Activated T-helper 17 cell treated with anti-CD3 and anti-CD28 coated beads, Interleukin-2, amount 50 U/mL, for 72 hours (primary cell): ENCODE measurements at regions not wholly inside any gene's neighbourhood (a gene's known extent, or its start where the extent isn't known, plus 50 kb on each side); places are given as distances from the start of the nearest gene placed in this dataset.

Experiments
- ATAC-seq: fragments of 150-1000 bp; cut with Tn5 transposase; replicated peaks from 2 replicates; pipeline ENCODE4 v1.10.0; 2021; ENCODE audit warnings: mild to moderate bottlenecking, moderate library complexity
- H3K27ac Mint-ChIP-seq: one replicate; pipeline ENCODE4 v1.8.0; 2022; ENCODE audit warnings: mixed read lengths
- H3K27me3 Mint-ChIP-seq: one replicate; pipeline ENCODE4 v1.8.0; 2022; ENCODE audit warnings: mixed read lengths
- H3K36me3 Mint-ChIP-seq: one replicate; pipeline ENCODE4 v1.8.0; 2022; ENCODE audit warnings: low read depth, mild to moderate bottlenecking, mixed read lengths
- H3K4me1 Mint-ChIP-seq: one replicate; pipeline ENCODE4 v1.8.0; 2022; ENCODE audit warnings: mixed read lengths
- H3K4me3 Mint-ChIP-seq: one replicate; pipeline ENCODE4 v1.8.0; 2022; ENCODE audit warnings: mild to moderate bottlenecking, mixed read lengths
- H3K9me3 Mint-ChIP-seq: one replicate; pipeline ENCODE4 v1.8.0; 2022; ENCODE audit warnings: mixed read lengths

- Mint-ChIP-seq H3K27me3 (no peaks in the 10 kb centered on the region), H3K36me3 (no peaks in the 10 kb centered on the region), H3K27ac (no peak overlapping the region), H3K4me3 (no peak overlapping the region), H3K9me3 (peaks cover under 1% of the 10 kb centered on the region), H3K4me1 (no peaks in the 10 kb centered on the region)
- ATAC-seq = no peak
Observed at GRCh38 chr3:6078436-6078835, 782.5 kb upstream of the GRM7 start.

- Mint-ChIP-seq H3K36me3 (no peaks in the 10 kb centered on the region), H3K27me3 (no peaks in the 10 kb centered on the region), H3K4me1 (no peaks in the 10 kb centered on the region), H3K4me3 (no peak overlapping the region), H3K9me3 (peaks cover 3% of the 10 kb centered on the region), H3K27ac (no peak overlapping the region)
- ATAC-seq = no peak
Observed at GRCh38 chr3:6079011-6079410, 781.9 kb upstream of the GRM7 start.

GRCh38 chr3:6079561-6080179 is 781.2 kb upstream of the GRM7 start:
- ATAC-seq = no peak
- Mint-ChIP-seq H3K36me3 (no peaks in the 10 kb centered on the region), H3K4me1 (no peaks in the 10 kb centered on the region), H3K9me3 (peaks cover 3% of the 10 kb centered on the region), H3K4me3 (no peak overlapping the region), H3K27me3 (no peaks in the 10 kb centered on the region), H3K27ac (no peak overlapping the region)

DNA sequence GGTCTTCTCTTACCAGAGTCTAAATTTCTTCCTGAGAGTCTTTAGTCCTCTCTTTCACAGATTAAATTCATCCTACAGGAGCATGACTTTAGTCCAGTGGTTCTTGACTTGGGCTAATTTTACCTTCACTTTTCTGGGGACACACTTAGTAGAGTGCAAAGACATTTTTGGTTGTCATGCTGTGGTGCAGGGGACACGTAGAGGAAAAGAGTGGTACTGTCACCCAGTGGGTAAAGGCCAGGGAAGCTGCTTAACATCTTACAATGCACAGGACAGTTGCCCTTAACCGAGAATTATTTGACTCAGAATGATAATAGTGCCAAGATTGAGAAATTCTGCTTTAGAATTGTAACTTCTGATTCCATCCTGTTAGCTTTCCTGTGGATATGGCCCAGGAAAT is 772.5 kb upstream of the GRM7 start:
- Mint-ChIP-seq H3K27me3 (no peaks in the 10 kb centered on the region), H3K27ac (no peak overlapping the region), H3K9me3 (peaks cover 3% of the 10 kb centered on the region), H3K4me3 (no peak overlapping the region), H3K36me3 (no peaks in the 10 kb centered on the region), H3K4me1 (no peaks in the 10 kb centered on the region)
- no peak for ATAC-seq

- no peak overlapping the region for H3K27ac Mint-ChIP-seq
Observed at GRCh38 chr3:6089780-6090179, 771.1 kb upstream of the GRM7 start.

DNA sequence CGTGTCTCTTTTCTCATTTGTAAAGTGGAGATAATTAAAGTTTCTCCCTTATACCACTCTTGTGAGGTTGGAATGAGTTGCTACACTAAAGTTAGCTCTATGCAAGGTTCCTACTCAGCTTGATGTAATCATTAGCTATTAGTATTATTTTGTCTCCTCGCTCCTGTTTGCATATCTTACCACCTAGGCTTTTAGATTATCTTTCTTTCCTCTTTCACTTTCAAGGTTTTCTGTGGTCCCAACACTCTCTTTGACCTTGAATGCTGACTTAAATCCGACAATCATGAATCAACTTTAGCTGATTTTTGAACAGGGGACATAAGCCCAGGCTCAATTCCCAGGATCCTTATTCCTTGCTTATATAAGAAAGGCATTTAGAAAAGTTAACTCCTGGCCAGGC is 769.7 kb upstream of the GRM7 start:
- no peak overlapping the region for H3K27ac Mint-ChIP-seq
- H3K27me3 Mint-ChIP-seq = no peaks in the 10 kb centered on the region
- no peak for ATAC-seq
- H3K36me3 Mint-ChIP-seq = no peaks in the 10 kb centered on the region
- H3K9me3 Mint-ChIP-seq = no peaks in the 10 kb centered on the region
- no peak overlapping the region for H3K4me3 Mint-ChIP-seq
- H3K4me1 Mint-ChIP-seq = no peaks in the 10 kb centered on the region

More at GRCh38 chr3:6089780-6090179, 771.1 kb upstream of the GRM7 start:
- H3K27me3 Mint-ChIP-seq = no peaks in the 10 kb centered on the region
- no peaks in the 10 kb centered on the region for H3K36me3 Mint-ChIP-seq
- no peak for ATAC-seq
- H3K4me3 Mint-ChIP-seq = no peak overlapping the region
- H3K4me1 Mint-ChIP-seq = no peaks in the 10 kb centered on the region
- no peaks in the 10 kb centered on the region for H3K9me3 Mint-ChIP-seq

DNA sequence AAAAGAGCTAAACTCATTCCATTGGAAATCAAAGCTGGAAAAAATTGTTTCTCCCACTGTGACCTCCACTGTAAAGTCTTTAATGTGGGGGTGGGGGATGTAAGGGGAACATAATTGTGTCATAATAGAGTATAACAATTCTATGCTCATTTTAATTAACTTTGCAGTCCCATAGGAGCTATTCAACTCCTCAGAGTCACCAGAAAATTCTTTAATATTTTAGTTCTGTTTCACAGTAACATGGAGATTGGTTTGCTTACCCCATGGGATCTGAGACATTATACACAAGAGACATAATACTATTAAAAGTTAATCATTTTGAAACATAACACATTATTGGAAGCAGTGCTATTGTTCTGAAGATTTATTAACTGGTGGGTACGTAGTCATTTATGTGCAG is 765.9 kb upstream of the GRM7 start:
- Mint-ChIP-seq H3K9me3 (no peaks in the 10 kb centered on the region), H3K36me3 (no peaks in the 10 kb centered on the region), H3K27me3 (no peaks in the 10 kb centered on the region), H3K27ac (no peak overlapping the region), H3K4me1 (no peaks in the 10 kb centered on the region), H3K4me3 (no peak overlapping the region)
- ATAC-seq = no peak

DNA sequence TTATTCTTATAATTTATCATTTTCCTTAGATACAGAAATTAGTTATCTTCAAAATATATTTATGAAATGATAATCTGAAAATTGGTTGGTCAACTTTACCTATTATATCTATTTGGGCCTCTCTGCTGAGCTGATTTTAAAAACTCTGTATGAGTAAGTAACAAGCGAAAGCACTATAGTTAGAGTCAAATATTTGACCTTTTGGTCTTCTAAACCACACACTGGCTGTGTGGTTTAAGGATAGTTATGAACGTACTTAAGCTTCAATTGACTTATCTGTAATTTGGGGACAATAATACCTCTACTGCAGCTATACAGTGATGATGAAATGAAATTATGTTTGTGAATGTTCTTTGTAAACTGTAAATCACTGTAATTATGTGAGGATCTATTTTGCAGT is 763.9 kb upstream of the GRM7 start:
- Mint-ChIP-seq H3K27ac (no peak overlapping the region), H3K9me3 (no peaks in the 10 kb centered on the region), H3K4me1 (no peaks in the 10 kb centered on the region), H3K36me3 (no peaks in the 10 kb centered on the region), H3K4me3 (no peak overlapping the region), H3K27me3 (no peaks in the 10 kb centered on the region)
- ATAC-seq = no peak

GRCh38 chr3:6097556-6097955 is 763.4 kb upstream of the GRM7 start:
- ATAC-seq = no peak
- H3K9me3 Mint-ChIP-seq = no peaks in the 10 kb centered on the region
- no peak overlapping the region for H3K27ac Mint-ChIP-seq
- no peaks in the 10 kb centered on the region for H3K4me1 Mint-ChIP-seq
- H3K27me3 Mint-ChIP-seq = no peaks in the 10 kb centered on the region
- no peaks in the 10 kb centered on the region for H3K36me3 Mint-ChIP-seq
- no peak overlapping the region for H3K4me3 Mint-ChIP-seq

DNA sequence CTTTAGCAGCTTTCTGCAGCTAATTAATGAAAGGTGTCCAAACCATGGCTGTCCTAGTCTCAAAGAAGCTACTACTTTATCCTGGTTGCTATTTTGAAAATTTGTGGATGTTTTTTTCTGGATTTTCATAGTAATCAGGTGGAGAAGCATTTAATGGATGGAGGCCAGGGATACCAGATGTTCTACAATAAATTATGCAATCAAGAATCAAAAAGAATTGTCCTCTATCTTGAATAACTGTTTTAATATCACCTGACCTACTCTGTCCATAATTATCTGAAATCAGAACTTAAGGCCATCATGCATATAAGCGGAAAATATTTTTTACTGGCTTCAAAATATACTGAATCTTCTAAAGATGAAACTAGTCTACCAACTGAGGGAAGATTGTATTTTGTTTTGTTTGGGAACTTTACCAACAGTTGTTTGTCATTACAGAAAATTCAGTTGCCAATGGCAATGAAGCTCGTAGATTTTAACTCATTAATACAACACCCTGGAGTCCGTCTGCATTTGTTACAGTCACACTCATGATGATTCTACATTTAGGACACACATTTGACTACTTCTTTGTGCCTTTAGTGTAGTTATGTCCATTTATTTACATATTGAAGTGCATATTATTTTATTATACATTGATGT is 762.3 kb upstream of the GRM7 start:
- no peak for ATAC-seq
- Mint-ChIP-seq H3K36me3 (no peaks in the 10 kb centered on the region), H3K27me3 (no peaks in the 10 kb centered on the region), H3K4me3 (no peak overlapping the region), H3K9me3 (no peaks in the 10 kb centered on the region), H3K4me1 (no peaks in the 10 kb centered on the region), H3K27ac (no peak overlapping the region)

DNA sequence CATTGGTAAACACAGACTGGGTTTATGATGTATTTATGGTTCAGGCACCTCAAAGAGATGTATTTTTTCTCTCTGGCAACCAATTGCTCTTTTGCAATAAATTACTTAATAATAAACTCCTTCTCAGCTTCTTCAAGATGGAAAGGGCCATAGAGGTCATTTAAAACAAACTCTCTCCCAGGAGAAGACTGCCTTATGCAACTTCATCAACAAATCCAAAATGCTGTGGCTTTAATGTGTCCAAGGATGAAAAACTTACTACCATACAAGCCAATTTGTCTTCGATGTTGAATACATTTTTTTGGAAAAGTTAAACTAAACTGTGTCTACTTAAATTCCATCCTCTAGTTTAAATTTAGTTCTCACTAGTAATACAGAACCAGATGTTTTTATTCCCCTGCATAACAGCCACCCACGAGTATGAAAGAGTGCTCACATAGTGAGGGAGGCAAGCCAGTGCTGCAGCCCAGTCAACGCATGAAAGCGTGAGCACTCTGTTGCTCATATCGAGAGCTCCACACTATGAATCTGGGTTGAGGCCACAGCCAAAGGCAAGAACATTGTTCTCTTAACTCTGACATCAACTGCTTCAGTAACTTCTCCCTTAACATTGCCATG is 761.3 kb upstream of the GRM7 start:
- Mint-ChIP-seq H3K27me3 (no peaks in the 10 kb centered on the region), H3K9me3 (no peaks in the 10 kb centered on the region), H3K4me3 (no peak overlapping the region), H3K36me3 (no peaks in the 10 kb centered on the region), H3K4me1 (no peaks in the 10 kb centered on the region), H3K27ac (no peak overlapping the region)
- ATAC-seq = no peak

- Mint-ChIP-seq H3K4me3 (no peak overlapping the region), H3K27ac (no peak overlapping the region), H3K9me3 (no peaks in the 10 kb centered on the region), H3K36me3 (no peaks in the 10 kb centered on the region), H3K27me3 (no peaks in the 10 kb centered on the region), H3K4me1 (no peaks in the 10 kb centered on the region)
- no peak for ATAC-seq
Observed at GRCh38 chr3:6105187-6105586, 755.7 kb upstream of the GRM7 start.

GRCh38 chr3:6108957-6109356 is 752.0 kb upstream of the GRM7 start:
- H3K4me1 Mint-ChIP-seq = no peaks in the 10 kb centered on the region
- no peaks in the 10 kb centered on the region for H3K36me3 Mint-ChIP-seq
- no peak overlapping the region for H3K4me3 Mint-ChIP-seq
- ATAC-seq = no peak
- H3K27ac Mint-ChIP-seq = no peak overlapping the region
- H3K27me3 Mint-ChIP-seq = no peaks in the 10 kb centered on the region
- H3K9me3 Mint-ChIP-seq = no peaks in the 10 kb centered on the region

DNA sequence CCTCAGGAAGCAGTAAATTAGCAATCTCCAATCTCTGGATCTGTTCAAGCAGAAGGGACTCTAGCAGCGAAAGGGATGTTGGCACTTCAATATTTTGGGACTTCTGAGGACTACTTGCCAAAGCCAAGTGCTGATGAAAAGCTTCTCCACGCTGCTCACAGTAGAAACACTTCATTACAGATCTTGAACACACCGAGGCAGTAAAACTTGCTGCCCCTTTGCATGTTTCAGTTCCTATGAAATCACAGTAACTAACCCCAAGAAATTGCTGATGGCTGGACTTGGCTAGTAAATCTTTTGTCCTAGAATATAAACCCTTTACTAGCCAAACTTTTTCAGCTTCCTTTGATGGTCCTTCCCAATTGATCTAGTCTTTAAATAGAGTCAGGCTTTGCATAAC is 750.5 kb upstream of the GRM7 start:
- no peak overlapping the region for H3K4me3 Mint-ChIP-seq
- no peak overlapping the region for H3K27ac Mint-ChIP-seq
- no peaks in the 10 kb centered on the region for H3K4me1 Mint-ChIP-seq
- no peaks in the 10 kb centered on the region for H3K9me3 Mint-ChIP-seq
- ATAC-seq = no peak
- no peaks in the 10 kb centered on the region for H3K36me3 Mint-ChIP-seq
- H3K27me3 Mint-ChIP-seq = no peaks in the 10 kb centered on the region

GRCh38 chr3:6112546-6112945 is 748.4 kb upstream of the GRM7 start:
- Mint-ChIP-seq H3K4me3 (no peak overlapping the region), H3K36me3 (no peaks in the 10 kb centered on the region), H3K9me3 (no peaks in the 10 kb centered on the region), H3K4me1 (no peaks in the 10 kb centered on the region), H3K27me3 (no peaks in the 10 kb centered on the region), H3K27ac (no peak overlapping the region)
- ATAC-seq = no peak
